Type B pancreatic cell (in vitro differentiated cells): ENCODE measurements at regions not wholly inside any gene's neighbourhood (a gene's known extent, or its start where the extent isn't known, plus 50 kb on each side); places are given as distances from the start of the nearest gene placed in this dataset.

Source experiments
- DNase-seq: peaks from one replicate; pipeline ENCODE4 v3.0.0; 2021; ENCODE audit warnings: mixed read lengths; ENCODE audit not compliant: unreplicated experiment; ENCODE audit errors: extremely low spot score
- H3K27ac Mint-ChIP-seq: 2 replicates; pipeline ENCODE4 v1.8.0; 2021; ENCODE audit warnings: mild to moderate bottlenecking, mixed read lengths
- H3K27me3 Mint-ChIP-seq: 2 replicates; pipeline ENCODE4 v1.8.0; 2021; ENCODE audit warnings: mixed read lengths
- H3K36me3 Mint-ChIP-seq: 2 replicates; pipeline ENCODE4 v1.8.0; 2021; ENCODE audit warnings: mixed read lengths
- H3K4me1 Mint-ChIP-seq: one replicate; pipeline ENCODE4 v1.8.0; 2021; ENCODE audit warnings: mixed read lengths; ENCODE audit not compliant: unreplicated experiment
- H3K4me3 Mint-ChIP-seq: 2 replicates; pipeline ENCODE4 v1.8.0; 2021; ENCODE audit warnings: mild to moderate bottlenecking, mixed read lengths
- H3K9me3 Mint-ChIP-seq: 2 replicates; pipeline ENCODE4 v1.8.0; 2021; ENCODE audit warnings: mixed read lengths
- TF ChIP-seq, protein P1 (sequence below): fragments of 200-600 bp; sonication (generic); conservative IDR thresholded peaks from 2 replicates; pipeline ENCODE4 v1.5.0; 2021; ENCODE audit warnings: antibody characterized with exemption, mild to moderate bottlenecking

GRCh38 chr20:60930023-60930790, 321.9 kb upstream of the CDH4 start:
- H3K27ac Mint-ChIP-seq, result no peak overlapping the region
- no peak overlapping the region for H3K4me3 Mint-ChIP-seq
- DNase-seq, result no peak
- no peaks in the 10 kb centered on the region for H3K9me3 Mint-ChIP-seq
- TF ChIP-seq, protein P1, sequence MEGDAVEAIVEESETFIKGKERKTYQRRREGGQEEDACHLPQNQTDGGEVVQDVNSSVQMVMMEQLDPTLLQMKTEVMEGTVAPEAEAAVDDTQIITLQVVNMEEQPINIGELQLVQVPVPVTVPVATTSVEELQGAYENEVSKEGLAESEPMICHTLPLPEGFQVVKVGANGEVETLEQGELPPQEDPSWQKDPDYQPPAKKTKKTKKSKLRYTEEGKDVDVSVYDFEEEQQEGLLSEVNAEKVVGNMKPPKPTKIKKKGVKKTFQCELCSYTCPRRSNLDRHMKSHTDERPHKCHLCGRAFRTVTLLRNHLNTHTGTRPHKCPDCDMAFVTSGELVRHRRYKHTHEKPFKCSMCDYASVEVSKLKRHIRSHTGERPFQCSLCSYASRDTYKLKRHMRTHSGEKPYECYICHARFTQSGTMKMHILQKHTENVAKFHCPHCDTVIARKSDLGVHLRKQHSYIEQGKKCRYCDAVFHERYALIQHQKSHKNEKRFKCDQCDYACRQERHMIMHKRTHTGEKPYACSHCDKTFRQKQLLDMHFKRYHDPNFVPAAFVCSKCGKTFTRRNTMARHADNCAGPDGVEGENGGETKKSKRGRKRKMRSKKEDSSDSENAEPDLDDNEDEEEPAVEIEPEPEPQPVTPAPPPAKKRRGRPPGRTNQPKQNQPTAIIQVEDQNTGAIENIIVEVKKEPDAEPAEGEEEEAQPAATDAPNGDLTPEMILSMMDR, result no peak
- H3K36me3 Mint-ChIP-seq, result no peaks in the 10 kb centered on the region
- peaks cover 46% of the 10 kb centered on the region for H3K27me3 Mint-ChIP-seq
- no peaks in the 10 kb centered on the region for H3K4me1 Mint-ChIP-seq

DNA sequence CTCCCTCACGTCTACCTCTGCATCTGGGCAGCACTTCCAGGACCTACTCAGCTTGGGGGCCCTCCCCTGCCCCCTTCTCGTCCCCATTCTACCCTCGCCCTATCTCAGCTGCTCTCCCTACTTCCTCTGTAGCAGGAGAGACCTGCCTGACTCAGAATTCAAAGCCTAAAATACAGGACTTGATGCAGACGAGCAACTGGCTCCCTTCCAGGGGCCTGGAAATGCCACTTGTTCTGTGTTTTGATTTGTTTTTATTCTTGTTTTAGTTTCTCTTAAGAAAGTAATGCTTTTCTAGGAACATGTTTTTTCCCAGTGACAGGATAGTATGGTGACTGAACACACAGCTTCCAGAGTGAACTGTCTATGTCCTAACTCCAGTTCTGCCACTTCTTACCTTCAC, 320.4 kb upstream of the CDH4 start:
- peaks cover 56% of the 10 kb centered on the region for H3K27me3 Mint-ChIP-seq
- H3K9me3 Mint-ChIP-seq, result no peaks in the 10 kb centered on the region
- no peaks in the 10 kb centered on the region for H3K4me1 Mint-ChIP-seq
- no peaks in the 10 kb centered on the region for H3K36me3 Mint-ChIP-seq
- no peak overlapping the region for H3K4me3 Mint-ChIP-seq
- DNase-seq, result no peak
- TF ChIP-seq, protein P1, result no peak
- no peak overlapping the region for H3K27ac Mint-ChIP-seq

GRCh38 chr20:60934724-60935123, 317.3 kb upstream of the CDH4 start:
- no peaks in the 10 kb centered on the region for H3K9me3 Mint-ChIP-seq
- H3K4me1 Mint-ChIP-seq, result no peaks in the 10 kb centered on the region
- H3K27ac Mint-ChIP-seq, result peak overlapping the region; percentile 1
- TF ChIP-seq, protein P1, result no peak
- no peak for DNase-seq
- no peaks in the 10 kb centered on the region for H3K36me3 Mint-ChIP-seq
- peaks cover 51% of the 10 kb centered on the region for H3K27me3 Mint-ChIP-seq
- no peak overlapping the region for H3K4me3 Mint-ChIP-seq

GRCh38 chr20:60935971-60936370, 316.1 kb upstream of the CDH4 start:
- H3K36me3 Mint-ChIP-seq, result no peaks in the 10 kb centered on the region
- no peaks in the 10 kb centered on the region for H3K9me3 Mint-ChIP-seq
- H3K4me3 Mint-ChIP-seq, result no peak overlapping the region
- H3K27ac Mint-ChIP-seq, result no peak overlapping the region
- peaks cover 51% of the 10 kb centered on the region for H3K27me3 Mint-ChIP-seq
- TF ChIP-seq, protein P1, result peak; percentile 30
- no peak for DNase-seq
- no peaks in the 10 kb centered on the region for H3K4me1 Mint-ChIP-seq

DNA sequence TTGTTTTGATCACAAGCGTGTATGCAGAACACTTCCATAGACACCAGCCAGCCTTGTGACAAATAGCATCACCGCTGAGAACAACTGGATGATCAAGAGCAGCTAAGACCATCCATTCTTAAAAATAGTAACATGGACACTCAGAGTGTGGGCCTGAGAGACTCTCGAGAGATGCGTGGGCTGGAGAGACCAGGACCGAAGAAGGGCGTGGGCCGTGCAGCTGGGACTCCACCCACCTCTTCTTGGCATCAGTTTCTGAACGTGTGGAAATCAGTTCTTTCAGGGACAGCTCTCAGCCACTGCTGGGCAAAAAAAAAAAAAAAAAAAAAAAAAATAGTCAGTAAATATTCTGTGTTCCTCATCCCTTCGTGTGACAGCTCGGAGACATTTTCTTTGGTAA, 314.5 kb upstream of the CDH4 start:
- Mint-ChIP-seq H3K4me3 (no peak overlapping the region), H3K9me3 (no peaks in the 10 kb centered on the region), H3K36me3 (no peaks in the 10 kb centered on the region), H3K27ac (no peak overlapping the region), H3K4me1 (no peaks in the 10 kb centered on the region), H3K27me3 (peaks cover 40% of the 10 kb centered on the region)
- TF ChIP-seq, protein P1, result no peak
- DNase-seq, result no peak
